ENCODE measurements at regions not wholly inside any gene's neighbourhood (a gene's known extent, or its start where the extent isn't known, plus 50 kb on each side); places are given as distances from the start of the nearest gene placed in this dataset.

DNA sequence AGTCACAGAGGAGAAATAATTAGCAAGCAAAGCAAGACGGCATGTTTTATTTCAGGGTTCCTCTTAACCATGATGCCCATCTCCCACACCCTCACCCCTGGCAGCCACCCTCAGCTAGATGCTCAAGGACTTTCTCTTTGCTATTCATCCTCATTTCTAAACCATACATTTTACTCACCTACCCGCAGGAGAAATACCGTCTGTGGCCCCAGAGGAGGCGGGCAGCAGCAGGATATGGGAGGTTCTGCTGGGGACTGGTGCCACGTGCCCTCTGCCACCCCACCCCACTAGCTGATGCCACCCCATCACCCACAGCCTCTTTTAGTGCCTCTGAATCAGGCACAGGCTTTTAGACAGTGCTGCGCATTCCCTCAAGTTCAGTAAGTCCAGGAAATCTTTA, 168.7 kb upstream of the ITGB1 start:
- H3K9me3 ChIP-seq, result no peaks in the 10 kb centered on the region
- H4K20me1 ChIP-seq, result no peaks in the 10 kb centered on the region
- H3K9ac ChIP-seq, result no peak overlapping the region
- no peaks in the 10 kb centered on the region for H3K27me3 ChIP-seq
- no peak overlapping the region for H3K4me3 ChIP-seq
- H3K27ac ChIP-seq, result no peak overlapping the region
- H3K4me2 ChIP-seq, result peak overlapping the region; percentile 76; the same call in 1 of the 2 replicates
- peaks cover 26% of the 10 kb centered on the region for H3K4me1 ChIP-seq
- TF ChIP-seq Cebpa-rat (IDR thresholded peaks at IDR 0.05), result no peak
- no peaks in the 10 kb centered on the region for H3K36me3 ChIP-seq

DNA sequence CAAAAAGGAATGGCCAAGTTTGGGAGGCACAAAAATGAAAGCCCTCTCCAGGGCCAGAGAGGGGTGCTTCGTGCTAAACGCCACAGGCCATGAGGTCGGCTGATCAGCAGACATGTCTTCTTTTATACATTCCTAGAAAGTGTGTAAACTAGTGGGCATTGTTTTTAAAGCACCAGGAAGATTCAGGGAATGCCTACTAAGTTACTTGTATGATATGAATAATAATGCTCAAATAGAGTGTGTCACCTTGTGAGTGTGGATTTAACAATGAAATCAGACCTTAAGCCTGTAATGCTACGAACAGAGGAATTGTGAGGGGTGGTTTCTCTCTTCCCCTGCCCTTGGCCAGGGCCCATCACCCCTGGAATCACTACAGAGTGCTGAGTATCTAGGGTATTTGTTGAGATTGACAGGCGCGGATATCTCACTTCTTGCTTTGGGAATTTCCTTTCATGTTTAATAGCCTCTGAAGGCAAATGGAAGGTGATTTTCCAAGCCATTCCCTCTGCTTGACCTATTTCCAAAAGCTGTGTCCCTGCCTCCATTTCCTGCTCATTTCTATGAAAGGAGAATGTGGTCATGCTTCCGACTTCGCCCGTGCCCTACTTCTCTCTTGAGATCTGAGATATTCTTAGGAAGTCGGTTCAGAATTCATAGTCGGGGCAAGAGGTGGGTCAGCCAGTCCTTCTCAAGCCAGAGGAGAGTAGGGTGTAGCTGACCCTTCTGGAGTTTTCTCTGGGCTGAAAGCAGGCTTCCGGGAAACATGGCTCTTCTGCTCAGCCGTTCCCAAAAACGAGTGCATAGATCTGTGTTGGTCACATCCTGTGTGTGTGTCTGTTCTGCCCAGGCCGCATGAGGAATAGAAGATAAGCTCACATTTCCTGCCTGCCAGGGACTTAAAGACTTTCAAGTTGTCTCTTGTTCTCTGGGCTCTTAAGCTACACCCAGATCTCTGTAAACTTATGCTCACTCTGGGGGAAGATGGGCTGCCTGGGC, 167.8 kb upstream of the ITGB1 start:
- no peak overlapping the region for H3K27ac ChIP-seq
- no peaks in the 10 kb centered on the region for H4K20me1 ChIP-seq
- no peak overlapping the region for H3K4me3 ChIP-seq
- H3K9me3 ChIP-seq, result no peaks in the 10 kb centered on the region
- no peaks in the 10 kb centered on the region for H3K36me3 ChIP-seq
- peak overlapping the region; percentile 76; the same call in 1 of the 2 replicates for H3K4me2 ChIP-seq
- H3K4me1 ChIP-seq, result peaks cover 26% of the 10 kb centered on the region
- no peak for TF ChIP-seq Cebpa-rat (IDR thresholded peaks at IDR 0.05)
- H3K9ac ChIP-seq, result no peak overlapping the region
- H3K27me3 ChIP-seq, result no peaks in the 10 kb centered on the region

DNA sequence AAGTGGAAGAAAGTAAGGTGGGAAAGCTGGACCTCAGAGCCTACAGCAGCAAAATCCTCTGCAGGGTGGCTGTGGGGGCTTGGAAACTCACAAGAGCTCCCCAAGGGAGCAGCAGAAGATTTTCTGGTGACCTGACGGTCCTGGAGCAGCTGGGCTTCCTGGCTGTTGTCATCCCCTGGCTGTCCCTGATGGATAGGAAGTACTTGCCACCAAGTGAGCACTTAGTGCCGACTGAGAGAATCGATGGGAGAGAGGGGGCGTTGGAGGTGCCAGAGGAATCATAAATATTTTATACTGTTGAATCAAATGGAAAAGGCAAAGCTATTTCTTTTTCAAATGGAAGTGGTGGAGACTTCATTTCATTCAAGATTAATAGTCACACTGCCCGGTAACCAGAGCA, 167.1 kb upstream of the ITGB1 start:
- H3K4me2 ChIP-seq, result peak overlapping the region; percentile 76
- no peak overlapping the region for H3K9ac ChIP-seq
- H3K36me3 ChIP-seq, result no peaks in the 10 kb centered on the region
- no peaks in the 10 kb centered on the region for H3K9me3 ChIP-seq
- H3K4me1 ChIP-seq, result peaks cover 26% of the 10 kb centered on the region
- TF ChIP-seq Cebpa-rat (IDR thresholded peaks at IDR 0.05), result no peak
- no peaks in the 10 kb centered on the region for H3K27me3 ChIP-seq
- no peaks in the 10 kb centered on the region for H4K20me1 ChIP-seq
- H3K27ac ChIP-seq, result peak overlapping the region; percentile 32; the same call in 1 of the 2 replicates
- no peak overlapping the region for H3K4me3 ChIP-seq

GRCh38 chr10:33123680-33124079, 165.7 kb upstream of the ITGB1 start:
- Histone ChIP-seq H3K4me2 (no peak overlapping the region), H3K4me3 (no peak overlapping the region), H4K20me1 (no peaks in the 10 kb centered on the region), H3K36me3 (no peaks in the 10 kb centered on the region), H3K9me3 (no peaks in the 10 kb centered on the region), H3K27me3 (no peaks in the 10 kb centered on the region), H3K4me1 (peaks cover 26% of the 10 kb centered on the region), H3K9ac (no peak overlapping the region), H3K27ac (no peak overlapping the region)
- TF ChIP-seq Cebpa-rat (IDR thresholded peaks at IDR 0.05), result no peak

DNA sequence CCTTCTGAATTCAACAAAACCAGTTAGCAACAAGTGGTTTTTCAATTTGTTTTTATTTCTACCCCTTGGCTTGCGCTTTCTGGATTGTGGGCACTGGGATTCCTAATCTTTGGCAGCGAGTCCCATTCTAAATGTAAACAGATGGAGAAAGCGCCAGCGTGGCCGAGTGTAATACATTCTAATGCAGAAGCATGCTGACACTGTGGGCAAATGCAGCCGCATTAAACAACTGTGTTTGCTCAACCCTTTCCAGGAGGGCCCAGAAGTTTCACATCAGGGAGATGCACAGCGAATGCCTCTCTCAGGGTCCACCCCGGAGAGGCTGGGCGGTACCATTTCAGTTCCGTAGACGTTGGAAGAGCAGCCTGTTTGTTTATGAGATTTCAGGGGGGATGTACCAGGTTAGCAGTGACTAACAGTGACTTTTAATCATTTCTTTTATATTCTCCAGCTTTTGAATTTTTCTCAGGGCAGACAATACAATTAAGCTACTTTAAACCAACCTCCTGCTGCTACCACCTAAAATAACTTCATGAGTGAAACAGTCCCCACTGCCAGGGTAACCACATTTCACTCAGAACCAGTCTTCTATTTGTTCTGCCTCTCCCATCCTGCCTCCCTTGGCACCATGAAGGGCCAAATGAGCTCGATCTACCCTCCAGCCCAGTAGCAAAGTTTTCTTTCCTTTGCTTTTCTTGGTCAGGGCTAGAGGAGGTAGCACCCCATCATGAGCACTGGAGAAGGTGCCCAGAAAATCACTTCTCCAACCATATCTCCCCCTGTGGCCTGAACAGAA, 164.2 kb upstream of the ITGB1 start:
- Histone ChIP-seq H4K20me1 (no peaks in the 10 kb centered on the region), H3K27ac (no peak overlapping the region), H3K36me3 (no peaks in the 10 kb centered on the region), H3K27me3 (no peaks in the 10 kb centered on the region), H3K9me3 (no peaks in the 10 kb centered on the region), H3K9ac (no peak overlapping the region), H3K4me3 (no peak overlapping the region), H3K4me1 (peaks cover 41% of the 10 kb centered on the region), H3K4me2 (no peak overlapping the region)
- TF ChIP-seq Cebpa-rat (IDR thresholded peaks at IDR 0.05), result no peak

DNA sequence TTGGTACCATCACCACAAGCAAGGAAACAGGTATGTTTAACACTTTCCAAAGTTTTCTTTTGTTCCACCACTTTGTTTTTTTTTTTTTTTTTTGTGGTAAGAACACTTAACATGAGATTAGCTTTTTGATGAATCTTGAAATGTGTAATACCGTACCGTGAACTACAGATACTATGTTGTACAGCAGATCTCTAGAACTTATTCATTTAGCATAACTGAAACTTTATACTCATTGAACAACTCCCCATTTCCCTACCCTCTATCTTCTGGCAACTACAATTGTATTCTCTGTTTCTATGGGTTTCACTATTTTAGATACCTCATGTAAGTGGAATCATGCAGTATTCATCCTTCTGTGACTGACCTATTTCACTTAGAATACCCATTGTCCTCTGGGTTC, 162.7 kb upstream of the ITGB1 start:
- no peaks in the 10 kb centered on the region for H3K27me3 ChIP-seq
- no peak for TF ChIP-seq Cebpa-rat (IDR thresholded peaks at IDR 0.05)
- no peak overlapping the region for H3K4me3 ChIP-seq
- H3K27ac ChIP-seq, result no peak overlapping the region
- no peak overlapping the region for H3K9ac ChIP-seq
- no peaks in the 10 kb centered on the region for H3K36me3 ChIP-seq
- no peaks in the 10 kb centered on the region for H4K20me1 ChIP-seq
- H3K9me3 ChIP-seq, result no peaks in the 10 kb centered on the region
- peaks cover 43% of the 10 kb centered on the region for H3K4me1 ChIP-seq
- H3K4me2 ChIP-seq, result no peak overlapping the region

DNA sequence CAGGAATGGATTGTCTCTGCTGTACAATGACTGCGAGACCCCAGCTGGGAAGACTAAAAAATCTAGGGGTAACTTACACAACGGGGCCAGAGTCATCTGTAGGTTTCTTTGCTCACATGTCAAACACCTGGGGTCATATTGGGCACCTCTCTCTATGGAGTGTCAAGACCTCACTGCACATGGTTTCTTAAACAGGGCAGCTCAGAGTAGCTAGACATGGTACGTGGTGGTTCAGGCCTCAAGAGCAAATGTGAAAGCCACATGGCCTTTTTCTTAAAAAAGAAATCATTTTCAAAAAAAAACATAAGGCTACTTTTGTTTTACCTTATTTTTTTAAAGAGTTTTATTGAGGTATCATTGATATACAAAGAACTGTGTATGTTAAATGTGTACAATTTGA, 162.2 kb upstream of the ITGB1 start:
- H3K9me3 ChIP-seq, result no peaks in the 10 kb centered on the region
- no peaks in the 10 kb centered on the region for H3K27me3 ChIP-seq
- no peak overlapping the region for H3K9ac ChIP-seq
- no peak overlapping the region for H3K27ac ChIP-seq
- no peak overlapping the region for H3K4me3 ChIP-seq
- TF ChIP-seq Cebpa-rat (IDR thresholded peaks at IDR 0.05), result no peak
- H3K4me1 ChIP-seq, result peaks cover 43% of the 10 kb centered on the region
- H4K20me1 ChIP-seq, result no peaks in the 10 kb centered on the region
- H3K4me2 ChIP-seq, result no peak overlapping the region
- H3K36me3 ChIP-seq, result no peaks in the 10 kb centered on the region

DNA sequence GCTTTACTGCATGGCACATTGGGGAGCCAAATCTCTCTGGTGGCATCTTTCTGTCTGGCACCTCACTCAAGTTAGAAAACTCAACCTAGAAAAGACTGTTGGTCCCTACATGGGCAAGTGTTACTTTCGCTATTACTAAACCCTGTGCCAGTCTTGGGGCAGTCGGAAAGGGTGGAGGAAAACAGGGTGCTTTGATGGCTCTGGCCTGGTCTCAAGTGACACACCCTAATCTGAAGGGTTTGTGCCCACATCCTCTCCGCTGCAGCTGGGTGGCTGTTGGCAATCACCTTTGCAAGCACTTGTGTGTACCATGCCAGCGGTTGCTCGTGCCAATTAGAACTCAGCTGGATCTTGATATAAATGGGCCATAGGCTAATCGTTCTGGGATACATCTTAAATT, 159.8 kb upstream of the ITGB1 start:
- Histone ChIP-seq H4K20me1 (no peaks in the 10 kb centered on the region), H3K36me3 (no peaks in the 10 kb centered on the region), H3K9me3 (no peaks in the 10 kb centered on the region), H3K27me3 (no peaks in the 10 kb centered on the region), H3K4me3 (no peak overlapping the region), H3K9ac (no peak overlapping the region), H3K27ac (no peak overlapping the region), H3K4me1 (peaks cover 57% of the 10 kb centered on the region), H3K4me2 (peak overlapping the region; percentile 31)
- TF ChIP-seq Cebpa-rat (IDR thresholded peaks at IDR 0.05), result no peak

- no peak overlapping the region for H3K4me3 ChIP-seq
- H3K9ac ChIP-seq, result no peak overlapping the region
- no peak overlapping the region for H3K27ac ChIP-seq
- H3K4me2 ChIP-seq, result peak overlapping the region; percentile 31
- H3K36me3 ChIP-seq, result no peaks in the 10 kb centered on the region
- H3K9me3 ChIP-seq, result no peaks in the 10 kb centered on the region
- peaks cover 58% of the 10 kb centered on the region for H3K4me1 ChIP-seq
- no peak for TF ChIP-seq Cebpa-rat (IDR thresholded peaks at IDR 0.05)
- H4K20me1 ChIP-seq, result no peaks in the 10 kb centered on the region
- H3K27me3 ChIP-seq, result no peaks in the 10 kb centered on the region
These were observed 159.2 kb upstream of the ITGB1 start for GRCh38 chr10:33117230-33117629.
